ENCODE measurements at regions not wholly inside any gene's neighbourhood (a gene's known extent, or its start where the extent isn't known, plus 50 kb on each side); places are given as distances from the start of the nearest gene placed in this dataset.

GRCh38 chr2:120481446-120482194 lies 135.7 kb downstream of the INHBB start:
- Mint-ChIP-seq H3K36me3 (ENCODE audit: insufficient read depth, unreplicated experiment) (no peaks in the 10 kb centered on the region), H3K4me3 (ENCODE audit: low read depth, unreplicated experiment) (no peak overlapping the region), H3K9me3 (ENCODE audit: low read depth, unreplicated experiment) (no peaks in the 10 kb centered on the region), H3K27ac (ENCODE audit: unreplicated experiment) (no peak overlapping the region), H3K4me1 (ENCODE audit: low read depth, unreplicated experiment) (no peaks in the 10 kb centered on the region), H3K27me3 (ENCODE audit: unreplicated experiment) (peaks cover 43% of the 10 kb centered on the region)
- DNase-seq, result no peak
- intact Hi-C loops (cut with micrococcal nuclease; ENCODE audit: unreplicated experiment), result no loop called here
- no peak for TF ChIP-seq CTCF (IDR thresholded peaks at IDR 0.05; ENCODE audit: unreplicated experiment)
- CTCF ChIA-PET, result no interaction called here
- no TSS peak for BruUV-seq (replicated peaks)

GRCh38 chr2:120482334-120482733 lies 136.4 kb downstream of the INHBB start:
- Mint-ChIP-seq H3K27ac (ENCODE audit: unreplicated experiment) (no peak overlapping the region), H3K4me1 (ENCODE audit: low read depth, unreplicated experiment) (no peaks in the 10 kb centered on the region)

GRCh38 chr2:120483355-120483754 lies 137.4 kb downstream of the INHBB start:
- CTCF ChIA-PET, result no interaction called here
- no peaks in the 10 kb centered on the region for H3K9me3 Mint-ChIP-seq (ENCODE audit: low read depth, unreplicated experiment)
- no TSS peak for BruUV-seq (replicated peaks)
- H3K4me3 Mint-ChIP-seq (ENCODE audit: low read depth, unreplicated experiment), result no peak overlapping the region
- intact Hi-C loops (cut with micrococcal nuclease; ENCODE audit: unreplicated experiment), result no loop called here
- H3K27ac Mint-ChIP-seq (ENCODE audit: unreplicated experiment), result no peak overlapping the region
- H3K27me3 Mint-ChIP-seq (ENCODE audit: unreplicated experiment), result peaks cover 52% of the 10 kb centered on the region
- no peaks in the 10 kb centered on the region for H3K4me1 Mint-ChIP-seq (ENCODE audit: low read depth, unreplicated experiment)
- H3K36me3 Mint-ChIP-seq (ENCODE audit: insufficient read depth, unreplicated experiment), result no peaks in the 10 kb centered on the region
- TF ChIP-seq CTCF (IDR thresholded peaks at IDR 0.05; ENCODE audit: unreplicated experiment), result no peak
- no peak for DNase-seq

More at GRCh38 chr2:120482334-120482733, 136.4 kb downstream of the INHBB start:
- BruUV-seq (replicated peaks), result no TSS peak
- no peak overlapping the region for H3K4me3 Mint-ChIP-seq (ENCODE audit: low read depth, unreplicated experiment)
- no peaks in the 10 kb centered on the region for H3K9me3 Mint-ChIP-seq (ENCODE audit: low read depth, unreplicated experiment)
- TF ChIP-seq CTCF (IDR thresholded peaks at IDR 0.05; ENCODE audit: unreplicated experiment), result no peak
- intact Hi-C loops (cut with micrococcal nuclease; ENCODE audit: unreplicated experiment), result no loop called here
- no peaks in the 10 kb centered on the region for H3K36me3 Mint-ChIP-seq (ENCODE audit: insufficient read depth, unreplicated experiment)
- DNase-seq, result no peak
- peaks cover 51% of the 10 kb centered on the region for H3K27me3 Mint-ChIP-seq (ENCODE audit: unreplicated experiment)
- CTCF ChIA-PET, result no interaction called here

GRCh38 chr2:120485096-120485495 lies 139.2 kb downstream of the INHBB start:
- CTCF ChIA-PET, result no interaction called here
- Mint-ChIP-seq H3K9me3 (ENCODE audit: low read depth, unreplicated experiment) (no peaks in the 10 kb centered on the region), H3K27me3 (ENCODE audit: unreplicated experiment) (peaks cover 64% of the 10 kb centered on the region), H3K27ac (ENCODE audit: unreplicated experiment) (no peak overlapping the region), H3K36me3 (ENCODE audit: insufficient read depth, unreplicated experiment) (no peaks in the 10 kb centered on the region), H3K4me3 (ENCODE audit: low read depth, unreplicated experiment) (no peak overlapping the region), H3K4me1 (ENCODE audit: low read depth, unreplicated experiment) (no peaks in the 10 kb centered on the region)
- no TSS peak for BruUV-seq (replicated peaks)
- TF ChIP-seq CTCF (IDR thresholded peaks at IDR 0.05; ENCODE audit: unreplicated experiment), result no peak
- intact Hi-C loops (cut with micrococcal nuclease; ENCODE audit: unreplicated experiment), result no loop called here
- DNase-seq, result no peak

Data from Calu3 (cell line).